ENCODE measurements at regions not wholly inside any gene's neighbourhood (a gene's known extent, or its start where the extent isn't known, plus 50 kb on each side); places are given as distances from the start of the nearest gene placed in this dataset.

DNA sequence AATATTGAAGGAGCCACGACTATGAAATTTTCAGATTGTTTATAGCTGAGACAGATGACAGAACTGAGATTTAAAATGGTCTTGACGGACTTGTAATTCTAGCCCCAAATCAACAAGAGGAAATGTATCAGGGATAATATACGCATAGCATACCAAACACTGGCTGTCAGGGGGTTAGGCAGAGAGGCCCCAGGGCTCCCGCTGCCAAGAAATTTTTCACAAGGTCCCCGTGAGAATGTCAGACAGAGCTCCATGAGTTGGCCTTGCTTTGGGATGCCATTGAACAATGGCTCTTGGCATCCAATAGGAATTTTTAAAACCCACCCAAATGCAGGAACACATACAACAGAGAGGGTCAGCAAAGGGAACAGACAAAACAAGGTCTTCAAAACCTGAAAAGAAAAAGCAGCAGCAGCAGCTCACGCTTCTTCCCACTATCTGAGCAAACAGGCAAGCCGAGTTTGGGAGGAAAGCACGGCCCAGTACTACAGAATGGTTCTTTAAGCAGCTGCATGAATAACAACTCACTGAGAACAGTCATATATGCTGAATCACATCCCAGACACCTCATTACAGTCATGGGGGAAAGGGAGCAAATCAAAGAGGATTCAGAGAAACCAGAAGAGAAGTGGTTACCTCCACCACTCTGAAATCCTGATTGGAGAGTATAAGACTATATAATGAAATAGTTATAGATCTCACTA, 445.6 kb downstream of the RND3 start:
- DNase-seq = no peak

DNA sequence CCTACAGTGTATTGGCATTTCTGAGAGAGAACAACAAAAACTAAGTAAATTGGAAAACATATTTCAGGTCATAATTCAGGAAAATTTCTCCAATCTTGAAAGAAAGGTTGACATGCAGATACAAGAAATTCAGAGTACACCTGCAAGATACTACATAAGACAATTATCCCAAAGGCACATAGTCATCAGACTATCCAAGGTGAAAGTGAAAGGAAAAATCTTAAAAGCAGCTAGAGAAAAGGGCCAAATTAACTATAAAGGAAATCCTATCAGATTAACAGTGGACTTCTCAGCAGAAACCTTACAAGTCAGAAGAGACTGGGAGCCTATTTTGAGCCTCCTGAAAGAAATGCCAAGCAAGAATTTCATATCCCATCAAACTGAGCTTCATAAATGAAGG, 449.0 kb upstream of the MMADHC start:
- DNase-seq = no peak

DNA sequence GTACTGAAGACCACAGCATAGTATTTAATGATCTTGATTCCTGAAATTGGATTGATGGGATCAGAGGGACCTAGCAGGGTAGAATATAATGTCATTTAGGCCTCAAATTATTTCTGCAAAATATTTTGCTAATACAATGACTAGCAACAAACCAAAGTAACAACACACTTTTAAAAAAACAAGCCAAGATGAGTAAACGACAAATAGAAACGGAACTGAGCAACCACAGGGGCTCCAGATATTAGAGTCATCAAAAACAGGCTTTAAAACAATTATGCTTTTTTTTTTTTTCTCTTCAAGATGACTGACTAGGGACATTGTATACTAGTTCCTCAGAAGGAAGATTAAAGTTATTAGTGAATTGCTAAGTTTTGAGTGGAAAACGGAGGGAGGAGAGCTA, 447.1 kb upstream of the MMADHC start:
- no peak for DNase-seq

DNA sequence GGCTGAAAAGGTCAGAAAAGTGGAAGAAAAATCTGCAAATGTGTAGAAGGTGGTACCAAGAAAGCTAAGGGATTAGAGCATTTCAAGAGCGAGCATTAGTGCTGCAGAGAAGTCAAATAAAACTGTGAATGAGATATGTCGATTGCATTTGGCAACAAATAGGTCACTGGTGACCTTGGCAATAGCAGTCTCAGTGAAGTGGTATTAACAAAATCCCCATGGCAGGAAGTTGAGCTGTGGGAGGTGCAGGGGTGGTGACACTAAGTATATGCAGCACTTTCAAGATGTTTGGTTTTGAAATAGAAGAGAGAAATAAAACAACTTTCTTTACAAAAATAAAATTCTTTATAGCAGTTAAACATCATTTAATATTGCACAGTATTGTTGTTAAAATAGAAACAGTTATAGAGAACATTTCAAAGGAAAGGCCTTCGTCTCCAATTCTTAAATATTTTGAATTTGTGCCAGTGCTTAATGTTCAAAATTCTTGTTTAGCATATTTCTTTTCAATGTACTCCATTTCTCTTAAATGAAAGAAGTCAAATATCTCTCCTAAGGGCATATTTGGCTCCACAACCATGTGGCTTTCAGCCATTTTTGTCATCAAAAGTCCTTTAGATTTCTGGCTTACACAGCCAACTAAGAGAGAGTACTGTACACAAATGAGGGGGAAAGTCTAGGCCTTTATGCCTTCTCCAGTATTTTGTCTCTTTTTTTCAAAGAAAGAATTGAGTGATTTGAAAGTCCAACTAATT, 443.0 kb upstream of the MMADHC start:
- DNase-seq = no peak

DNA sequence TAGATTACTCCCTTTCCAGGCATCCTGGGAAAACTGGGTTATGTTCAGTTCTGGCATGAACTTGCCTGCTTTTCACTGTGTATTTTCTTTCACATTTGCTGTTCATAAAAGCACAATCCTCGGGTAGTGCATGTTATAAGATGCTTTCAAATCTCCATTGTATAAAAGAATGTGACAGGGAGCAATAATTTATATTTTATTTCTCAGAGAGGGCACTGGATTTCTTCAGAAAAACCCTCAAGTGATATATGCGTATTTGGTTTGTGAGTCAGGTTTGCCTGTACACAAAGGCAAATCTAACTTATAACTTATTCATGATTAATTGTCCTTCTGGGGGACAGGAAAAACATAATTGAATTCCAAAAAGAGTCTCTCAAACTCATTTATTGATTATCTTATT, 440.7 kb upstream of the MMADHC start:
- no peak for DNase-seq

DNA sequence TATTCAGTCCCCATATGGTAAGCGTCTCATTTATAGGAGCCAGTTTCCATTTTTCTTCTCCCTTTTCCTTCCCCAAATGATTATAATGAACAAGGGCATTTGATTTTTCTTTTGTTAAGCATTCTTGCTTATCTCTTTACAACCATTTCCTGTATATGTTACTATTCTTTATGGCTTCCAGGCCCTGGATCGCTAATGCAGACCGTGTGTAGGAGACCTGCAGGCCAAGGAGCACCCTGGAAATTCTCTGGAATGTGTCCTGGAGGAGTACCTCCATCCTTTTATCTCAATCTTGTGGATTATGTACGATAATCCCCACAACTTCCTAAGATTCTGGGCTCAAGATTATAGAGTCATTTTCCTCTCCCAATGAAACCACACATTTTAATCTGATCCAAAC, 439.6 kb upstream of the MMADHC start:
- no peak for DNase-seq

DNA sequence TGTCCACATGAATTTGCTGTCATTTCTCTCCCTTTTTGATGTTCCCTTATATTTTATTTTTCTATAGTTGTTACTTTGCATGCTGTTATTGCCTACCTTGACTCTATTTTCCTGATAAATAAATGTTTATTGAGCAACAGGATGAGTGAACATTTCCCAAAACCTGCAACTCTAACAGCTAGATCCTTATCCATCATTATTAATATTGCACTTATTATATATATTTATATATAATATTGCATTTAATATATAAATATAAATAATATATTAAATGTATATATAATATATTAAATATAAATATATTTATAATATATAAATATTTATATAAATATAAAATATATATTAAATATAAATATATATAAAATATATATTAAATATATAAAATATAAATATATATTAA, 436.1 kb upstream of the MMADHC start:
- no peak for DNase-seq

DNA sequence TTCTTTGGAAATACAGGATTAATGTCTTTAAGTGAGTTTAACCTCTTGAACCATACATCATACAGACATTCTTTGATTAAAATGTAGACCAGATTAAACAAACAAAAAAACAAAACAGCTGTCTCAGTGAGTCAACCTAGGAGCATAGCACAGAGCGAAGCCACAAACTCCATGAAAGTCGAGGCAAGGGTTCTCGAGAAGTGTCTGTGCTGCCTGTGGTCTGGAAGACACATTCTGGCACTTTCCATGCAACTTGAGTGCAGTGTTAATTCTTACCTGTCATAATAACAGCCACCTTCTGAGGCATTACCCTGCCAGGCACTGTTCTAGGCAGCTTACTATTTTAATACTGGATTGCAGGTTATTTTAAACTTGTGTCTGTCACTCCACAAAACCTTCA, 435.5 kb upstream of the MMADHC start:
- no peak for DNase-seq

DNA sequence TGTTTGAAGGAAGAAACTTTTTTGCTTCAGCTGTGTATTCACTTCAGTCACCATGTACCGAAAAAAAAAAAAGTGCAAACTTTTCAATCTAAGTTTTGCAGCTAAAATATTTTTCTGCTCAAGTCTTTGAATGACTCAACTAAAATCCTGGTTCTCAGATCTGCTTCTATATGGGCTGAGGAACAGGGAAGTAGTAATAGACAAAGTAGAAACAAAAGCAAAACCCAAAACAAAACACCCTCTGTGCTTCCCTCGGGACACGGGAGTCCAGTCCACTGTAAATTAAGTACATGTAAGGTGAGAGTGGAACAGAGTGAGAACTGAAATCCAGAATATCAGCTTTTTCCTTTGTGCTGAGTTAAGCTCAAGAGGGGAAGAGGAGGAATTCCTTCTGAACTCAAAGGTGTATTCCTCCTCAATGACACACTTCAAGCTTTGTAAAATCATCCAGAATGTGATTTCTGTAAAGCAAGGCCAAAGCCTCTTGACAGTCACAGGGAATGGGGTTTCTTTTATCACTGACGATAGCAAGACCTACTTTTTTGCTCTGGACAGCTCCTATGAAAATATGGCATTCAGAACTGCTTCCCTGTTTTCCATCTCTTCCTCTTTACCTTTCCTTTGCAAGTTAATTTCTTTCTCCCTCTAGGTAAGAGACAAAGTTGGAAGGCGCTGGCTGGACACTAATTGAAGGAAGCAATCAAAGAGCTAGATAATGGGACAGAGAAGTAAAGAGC, 433.5 kb upstream of the MMADHC start:
- DNase-seq = no peak

DNA sequence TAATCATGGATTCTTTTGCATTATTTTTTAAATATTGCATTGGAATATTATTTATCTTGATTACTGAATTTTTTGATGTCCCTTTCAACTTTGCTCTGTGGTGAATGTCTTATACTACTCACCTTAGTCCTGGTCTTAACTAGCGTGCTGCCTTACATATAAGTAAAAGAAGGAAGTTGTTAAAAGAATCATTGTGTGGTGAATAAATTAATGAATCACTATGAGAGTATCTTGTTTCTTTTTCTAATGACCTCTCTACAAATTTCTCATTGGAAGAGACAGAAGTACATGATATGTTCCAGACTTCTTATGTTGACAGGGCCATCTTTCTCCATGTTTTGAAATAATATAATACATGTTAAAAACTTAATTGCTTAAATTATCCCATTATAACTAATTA, 432.6 kb upstream of the MMADHC start:
- DNase-seq = no peak

DNA sequence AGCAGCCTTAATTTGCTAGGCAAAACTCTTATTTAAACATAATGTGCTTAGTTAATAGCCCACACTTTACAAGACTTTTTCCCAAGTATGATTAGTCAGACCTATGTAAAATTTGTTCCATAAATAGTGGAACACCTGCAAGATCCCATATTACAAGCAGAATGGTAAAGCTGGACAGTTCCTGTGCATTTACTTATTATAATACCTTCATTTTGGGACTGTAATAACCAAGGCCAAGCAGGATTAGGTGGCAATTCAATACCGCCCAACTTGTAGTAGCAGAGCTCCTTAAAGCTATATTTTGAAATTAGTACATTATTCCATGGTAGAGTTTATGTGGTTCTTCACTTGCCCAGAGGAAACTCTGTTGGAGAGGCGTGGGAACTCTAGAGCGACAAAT, 431.5 kb upstream of the MMADHC start:
- no peak for DNase-seq

DNA sequence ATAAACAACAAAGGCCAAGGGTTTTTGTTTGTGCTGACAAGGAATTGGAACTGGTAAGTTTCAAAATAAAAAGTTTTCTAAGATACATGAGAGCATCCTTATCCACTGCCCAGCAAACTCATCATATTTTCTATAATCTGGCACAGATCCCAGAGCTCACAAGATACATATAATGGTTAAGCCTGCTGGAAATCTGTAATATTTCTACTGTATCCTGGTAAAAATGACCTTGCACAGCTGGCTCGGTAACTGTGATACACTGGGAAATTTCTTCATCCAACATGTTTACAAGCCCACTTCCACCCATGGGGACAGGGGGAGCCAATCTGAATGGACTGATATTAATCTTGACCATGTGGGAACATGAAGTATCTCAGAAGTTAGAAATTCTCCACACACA, 425.4 kb upstream of the MMADHC start:
- DNase-seq = no peak

DNA sequence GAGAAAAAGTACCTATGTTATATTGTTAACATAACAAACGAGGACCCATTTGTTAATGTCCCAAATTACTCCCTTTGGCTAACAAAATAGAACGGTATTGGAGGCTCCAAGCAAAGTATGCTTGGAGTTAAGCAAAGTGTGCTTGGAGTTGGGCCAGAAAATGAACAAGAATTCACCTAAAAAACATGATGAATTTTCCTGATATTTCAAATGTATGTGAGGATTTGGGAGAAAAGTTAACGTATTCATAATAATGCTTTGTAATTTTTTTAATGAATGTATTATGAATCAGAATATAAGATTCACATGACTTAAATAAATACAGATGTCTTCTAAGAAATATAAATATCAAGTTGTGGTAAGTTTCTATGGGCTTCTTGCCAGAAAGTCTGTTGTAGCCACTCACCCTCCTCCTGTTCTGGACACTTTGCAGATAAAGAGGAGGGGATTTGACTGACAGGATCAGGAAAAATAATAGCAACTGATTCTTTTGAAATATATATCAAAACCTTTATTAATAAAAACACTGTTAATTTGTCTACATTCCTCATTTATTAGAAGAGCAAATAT, 423.7 kb upstream of the MMADHC start:
- DNase-seq = no peak

DNA sequence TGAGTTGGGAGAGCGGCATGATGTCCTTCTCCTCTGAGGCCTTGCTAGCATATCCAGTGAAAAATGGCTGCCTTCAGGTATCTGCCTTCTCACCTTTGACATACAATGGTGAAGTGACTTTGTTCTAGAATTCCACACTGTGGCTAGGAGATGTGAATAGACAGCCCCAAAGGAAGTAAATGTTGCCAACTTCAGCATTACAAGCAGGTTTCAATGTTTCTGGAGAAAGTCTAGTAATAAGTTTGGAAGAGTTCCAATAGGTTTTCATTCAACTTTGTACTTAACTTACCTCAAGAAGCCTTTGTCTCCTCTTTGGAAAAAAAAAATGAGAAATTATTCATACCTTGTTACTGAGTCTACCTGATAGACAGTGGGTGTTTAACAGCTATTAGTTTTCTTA, 421.3 kb upstream of the MMADHC start:
- DNase-seq = no peak

DNA sequence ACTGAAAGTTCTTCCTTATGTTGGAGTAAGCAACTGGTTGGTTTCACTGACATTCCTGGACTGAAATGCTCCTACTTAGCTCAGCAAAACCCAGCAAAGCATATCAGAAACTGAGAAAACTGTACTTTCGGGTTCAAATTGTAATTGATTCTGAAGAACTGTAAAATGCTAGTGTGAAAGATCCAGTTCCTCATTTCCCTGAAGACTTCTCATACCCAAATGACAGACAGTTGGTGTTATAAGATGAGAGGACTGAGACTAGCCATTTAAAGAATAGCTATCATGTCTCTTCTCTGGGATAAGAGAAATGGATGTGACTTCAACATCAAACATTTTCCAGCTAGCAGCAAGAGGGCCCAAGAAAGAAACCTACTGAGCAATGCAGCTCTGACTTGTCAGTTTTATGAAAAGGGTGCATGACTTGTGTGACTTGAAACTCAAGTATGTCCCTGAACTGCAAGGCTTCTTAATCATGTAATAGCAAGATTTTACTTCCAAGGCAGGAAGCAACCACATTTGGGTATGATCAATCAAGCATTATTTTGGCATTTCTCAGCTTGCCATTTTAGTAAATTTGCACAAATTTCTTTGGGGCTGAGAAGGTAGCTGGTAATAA, 420.3 kb upstream of the MMADHC start:
- no peak for DNase-seq

DNA sequence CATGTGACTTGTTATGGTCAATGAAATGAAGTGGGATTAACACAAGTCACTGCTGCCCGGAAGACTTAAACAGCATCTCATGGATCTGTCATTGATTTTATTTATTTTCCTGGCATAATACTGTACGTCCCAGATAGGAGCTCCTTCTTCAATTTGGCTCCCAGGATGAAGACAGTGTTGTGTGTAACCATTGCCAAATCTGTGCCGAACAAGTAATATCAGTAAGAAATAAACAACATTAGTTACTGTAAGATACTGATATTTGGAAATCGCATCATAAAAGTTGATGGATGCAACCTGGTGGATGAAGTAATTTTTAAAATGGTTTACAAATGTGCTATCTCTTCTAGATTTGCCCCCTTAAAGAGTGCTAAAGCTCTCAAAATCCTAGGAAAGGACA, 419.0 kb upstream of the MMADHC start:
- DNase-seq = no peak

DNA sequence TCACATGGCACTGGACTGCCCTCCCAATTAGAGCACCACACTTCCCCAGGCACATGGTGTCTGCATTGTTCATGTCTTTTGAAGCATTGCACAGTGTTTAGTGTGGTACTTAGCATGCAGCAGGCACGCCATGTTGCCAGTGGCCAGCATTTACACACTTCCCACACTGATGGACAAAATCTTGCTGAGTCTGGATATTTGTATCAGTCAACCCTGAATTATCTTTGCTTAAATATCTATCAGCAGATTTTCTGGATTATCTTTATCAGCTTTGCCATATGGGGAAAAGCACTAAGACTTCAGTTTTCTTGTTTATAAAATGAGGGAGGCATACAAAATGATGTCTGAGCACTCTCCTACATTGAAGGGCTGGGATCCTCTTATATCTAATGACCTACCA, 416.0 kb upstream of the MMADHC start:
- no peak for DNase-seq

DNA sequence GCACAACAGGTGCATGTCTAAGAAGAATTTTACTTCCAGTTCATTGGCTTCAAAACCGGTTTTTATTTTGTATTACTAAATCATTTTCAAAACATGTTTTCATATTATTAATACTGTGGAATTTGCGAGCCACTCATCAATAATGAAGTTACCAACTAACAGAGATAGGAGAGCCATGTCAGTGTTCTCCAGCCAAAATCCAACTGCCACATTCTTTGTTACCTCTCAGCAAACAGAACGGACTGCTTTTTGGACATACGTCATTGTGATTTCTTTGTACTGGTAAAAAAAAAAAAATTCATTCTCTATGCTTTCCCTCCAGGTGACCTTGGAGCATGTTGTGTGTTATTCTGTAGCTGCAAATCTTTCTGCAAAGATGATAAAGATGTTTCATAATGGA, 414.2 kb upstream of the MMADHC start:
- no peak for DNase-seq

DNA sequence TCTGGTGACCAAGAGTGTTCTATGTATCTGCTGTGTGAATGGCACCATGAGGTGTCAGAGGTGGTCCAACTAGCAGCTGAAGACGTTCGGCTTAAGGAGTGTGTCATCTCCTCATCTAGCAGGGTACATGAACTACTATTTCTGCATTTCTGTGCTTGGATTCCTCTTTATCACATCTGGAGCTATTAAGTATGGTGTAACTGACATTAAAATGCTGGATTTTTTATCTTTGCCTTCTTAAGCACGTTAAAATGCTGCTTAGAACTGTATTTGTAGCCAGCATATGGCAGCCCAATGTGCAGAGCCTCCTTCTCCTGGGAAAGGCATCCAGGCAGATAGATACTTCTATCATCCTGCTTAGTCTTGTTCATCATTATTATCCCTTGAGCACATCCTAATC, 409.3 kb upstream of the MMADHC start:
- DNase-seq = no peak

DNA sequence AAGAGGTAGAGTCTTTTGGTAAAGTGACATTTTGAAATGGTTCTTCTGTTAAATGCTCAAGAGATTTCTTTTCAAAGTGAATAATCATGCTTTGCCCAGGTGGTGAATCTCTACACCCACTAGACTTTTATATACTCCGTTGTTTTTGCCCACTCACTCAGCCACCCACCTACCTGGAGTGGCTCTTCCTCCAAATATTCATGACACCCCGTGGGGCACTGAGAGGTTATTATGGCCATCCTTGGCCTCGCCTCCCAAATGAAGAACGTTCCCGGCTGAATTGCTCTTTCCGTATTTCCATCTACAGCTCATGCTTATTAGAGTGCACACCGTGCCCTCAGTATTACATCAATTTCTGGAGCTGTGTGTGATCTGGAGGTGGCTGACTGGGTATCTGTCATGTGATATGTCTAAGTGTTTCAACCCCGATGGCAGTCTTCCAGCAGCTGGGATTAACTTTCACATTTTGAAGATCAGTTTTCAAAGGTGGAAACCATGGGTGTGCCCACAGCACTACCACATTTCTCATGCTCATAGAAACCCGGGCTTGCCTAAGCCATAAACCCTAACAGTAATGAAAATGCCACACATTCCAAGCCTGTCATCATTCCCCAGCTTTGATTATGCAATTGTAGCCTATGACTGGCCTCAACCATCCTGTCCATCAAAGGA, 406.6 kb upstream of the MMADHC start:
- DNase-seq = no peak

DNA sequence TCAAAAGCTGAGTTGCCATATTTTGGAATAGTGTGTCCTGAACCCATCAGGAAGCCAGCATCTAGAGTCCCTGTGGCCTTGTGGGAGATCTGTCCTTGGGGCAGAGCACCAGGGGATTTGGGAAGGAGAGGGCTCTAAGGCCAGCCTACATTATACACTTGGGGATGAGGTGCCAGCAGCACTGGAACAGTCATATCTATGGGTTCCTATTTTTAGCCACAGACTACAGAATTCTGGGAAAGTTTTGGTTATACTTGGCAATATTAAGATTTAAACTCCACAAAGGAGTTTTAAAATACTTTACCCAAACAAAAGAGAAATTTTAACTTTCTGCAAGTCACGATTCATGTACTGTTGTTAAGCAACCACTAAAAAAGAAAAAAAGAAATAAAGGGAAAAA, 405.7 kb upstream of the MMADHC start:
- no peak for DNase-seq

DNA sequence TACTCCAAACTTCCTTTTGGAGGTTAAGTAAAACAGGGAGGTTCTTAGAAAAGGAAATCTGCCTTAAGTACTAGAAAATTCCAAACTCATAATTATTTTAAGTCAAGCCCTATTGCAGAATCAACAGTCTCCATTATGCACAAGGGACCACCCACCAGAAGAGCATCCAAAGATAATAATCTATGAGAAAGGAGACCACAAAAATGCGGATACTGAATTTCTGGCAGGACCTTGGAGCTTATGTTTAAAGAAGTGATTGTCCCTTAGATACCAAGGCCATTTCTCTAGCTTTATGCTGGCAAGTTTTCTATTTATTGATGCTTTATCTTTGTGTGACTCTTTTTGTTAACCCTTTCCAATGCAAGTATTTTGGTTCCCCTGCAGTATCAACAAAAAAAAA, 404.0 kb upstream of the MMADHC start:
- DNase-seq = no peak

DNA sequence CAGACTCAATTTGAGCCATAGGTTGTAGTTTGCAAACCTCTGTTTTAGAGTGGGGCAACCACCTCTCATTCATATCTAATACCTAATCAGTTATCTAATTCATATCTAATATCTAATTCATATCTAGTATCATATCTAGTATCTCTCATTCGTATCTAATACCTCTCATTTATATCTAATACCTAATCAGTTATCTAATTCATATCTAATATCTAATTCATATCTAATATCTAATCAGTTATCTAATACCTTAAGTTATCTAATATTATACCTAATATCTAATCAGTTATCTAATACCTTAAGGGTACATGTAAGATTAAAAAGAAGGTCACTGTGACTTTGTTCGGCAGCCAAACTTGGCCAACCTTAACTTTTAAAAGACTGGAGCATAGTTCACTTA, 403.4 kb upstream of the MMADHC start:
- DNase-seq = no peak

All from stimulated activated CD4-positive, alpha-beta T cell treated with anti-CD3 and anti-CD28 coated beads, Interleukin-15, amount 100 ng/mL, for 24 hours (primary cell).